Liver (tissue), 3 donors: ENCODE measurements at regions not wholly inside any gene's neighbourhood (a gene's known extent, or its start where the extent isn't known, plus 50 kb on each side); places are given as distances from the start of the nearest gene placed in this dataset.

Source experiments
- ATF3 ChIP-seq: IDR thresholded peaks from 2 replicates; pipeline ENCODE4 v1.6.1; 2016; ENCODE audit warnings: antibody characterized with exemption
- CTCF ChIP-seq: fragments of 150-350 bp; IDR thresholded peaks from 2 replicates; pipeline ENCODE4 v1.5.1; 2017; ENCODE audit warnings: improper control_type of control experiment, low read depth, low read length; ENCODE audit not compliant: missing input control
- EGR1 ChIP-seq, 2 donors: IDR thresholded peaks; 2 replicates each; pipeline ENCODE4 v1.6.1; 2016 to 2018; ENCODE audit warnings: antibody characterized with exemption in 2 of 2, low read depth in 2 of 2
- FOXA2 ChIP-seq: IDR thresholded peaks from 2 replicates; pipeline ENCODE4 v1.6.1; 2016; ENCODE audit warnings: antibody characterized with exemption
- GABPA ChIP-seq, 2 donors: IDR thresholded peaks in 1 of 2; conservative IDR thresholded peaks in 1 of 2; 2 replicates each; pipeline ENCODE4 v1.6.1; 2016; ENCODE audit warnings: antibody characterized with exemption in 2 of 2, mild to moderate bottlenecking in 1 of 2, moderate library complexity in 1 of 2
- HNF4A ChIP-seq, 2 donors: conservative IDR thresholded peaks; 2 replicates each; pipeline ENCODE4 v1.6.1; 2016; ENCODE audit warnings: antibody characterized with exemption in 2 of 2, mild to moderate bottlenecking in 2 of 2
- HNF4G ChIP-seq: IDR thresholded peaks from 2 replicates; pipeline ENCODE4 v1.6.1; 2016; ENCODE audit warnings: antibody characterized with exemption
- JUND ChIP-seq, 2 donors: IDR thresholded peaks; 2 replicates each; pipeline ENCODE4 v1.6.1; 2016; ENCODE audit warnings: antibody characterized with exemption in 2 of 2
- MAX ChIP-seq: IDR thresholded peaks from 2 replicates; pipeline ENCODE4 v1.6.1; 2016; ENCODE audit warnings: antibody characterized with exemption
- RAD21 ChIP-seq, 2 donors: IDR thresholded peaks; 2 replicates each; pipeline ENCODE4 v1.6.1; 2016; ENCODE audit warnings: antibody characterized with exemption in 2 of 2, mild to moderate bottlenecking in 2 of 2
- SP1 ChIP-seq: IDR thresholded peaks from 2 replicates; pipeline ENCODE4 v1.6.1; 2018; ENCODE audit warnings: antibody characterized with exemption, mild to moderate bottlenecking
- TAF1 ChIP-seq: conservative IDR thresholded peaks from 2 replicates; pipeline ENCODE4 v1.6.1; 2016; ENCODE audit warnings: antibody characterized with exemption, mild to moderate bottlenecking
- YY1 ChIP-seq: IDR thresholded peaks from 2 replicates; pipeline ENCODE4 v1.6.1; 2016; ENCODE audit warnings: antibody characterized with exemption, mild to moderate bottlenecking
- ZBTB33 ChIP-seq: IDR thresholded peaks from 2 replicates; pipeline ENCODE4 v1.6.1; 2016; ENCODE audit warnings: antibody characterized with exemption
- donor health status: healthy.
- donor health status: healthy.

DNA sequence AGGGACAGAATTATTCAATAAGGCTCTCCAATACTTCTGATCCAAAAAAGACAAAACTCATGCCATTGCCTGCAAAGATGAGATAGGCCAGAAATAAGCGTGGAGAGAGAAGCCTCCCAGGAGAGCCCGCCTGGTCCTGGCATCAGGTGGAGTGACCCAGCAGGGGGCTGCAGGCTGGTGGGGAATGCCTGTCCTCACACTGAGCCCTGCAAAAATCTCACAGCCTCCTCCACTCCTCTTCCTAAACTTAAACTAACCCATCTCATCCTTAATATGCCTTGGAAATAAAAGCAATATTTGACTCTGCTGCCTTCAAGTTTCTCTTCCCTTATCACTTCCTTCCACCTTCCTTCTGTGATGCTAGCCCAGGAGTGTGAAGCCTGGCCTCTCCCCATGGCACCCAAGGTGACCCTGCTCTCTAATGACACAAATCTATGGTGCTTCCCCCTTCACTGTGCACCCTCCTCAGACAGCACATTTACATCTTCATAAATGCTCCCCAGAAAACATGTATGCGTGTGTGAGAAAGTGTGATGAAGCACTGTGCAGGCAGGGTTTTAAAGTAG lies 218.4 kb downstream of the ANAPC1 start:
- TF ChIP-seq YY1, result no peak
- TF ChIP-seq CTCF, result no peak
- no peak for TF ChIP-seq JUND (IDR thresholded peaks at IDR 0.05)
- no peak for TF ChIP-seq ZBTB33
- TF ChIP-seq ATF3, result no peak
- TF ChIP-seq SP1, result no peak
- TF ChIP-seq TAF1, result no peak
- no peak for TF ChIP-seq RAD21 (IDR thresholded peaks at IDR 0.05)
- TF ChIP-seq FOXA2, result no peak
- TF ChIP-seq GABPA (IDR thresholded peaks at IDR 0.05 in 1 of 2, conservative IDR thresholded peaks at IDR 0.05 in 1 of 2), result no peak
- TF ChIP-seq EGR1 (IDR thresholded peaks at IDR 0.05; ENCODE audit: low read depth in 2 of 2), result no peak
- TF ChIP-seq MAX, result no peak
- no peak for TF ChIP-seq HNF4G
- TF ChIP-seq HNF4A (conservative IDR thresholded peaks at IDR 0.05), result no peak
